Stimulated activated naive CD4-positive, alpha-beta T cell treated with Interleukin-2 at 50 U/mL for 16 hours (primary cell): ENCODE measurements at regions not wholly inside any gene's neighbourhood (a gene's known extent, or its start where the extent isn't known, plus 50 kb on each side); places are given as distances from the start of the nearest gene placed in this dataset.

ENCODE experiments used
- DNase-seq: peaks from one replicate; lab custom pipeline; 2025; lab: John Stamatoyannopoulos, UW

DNA sequence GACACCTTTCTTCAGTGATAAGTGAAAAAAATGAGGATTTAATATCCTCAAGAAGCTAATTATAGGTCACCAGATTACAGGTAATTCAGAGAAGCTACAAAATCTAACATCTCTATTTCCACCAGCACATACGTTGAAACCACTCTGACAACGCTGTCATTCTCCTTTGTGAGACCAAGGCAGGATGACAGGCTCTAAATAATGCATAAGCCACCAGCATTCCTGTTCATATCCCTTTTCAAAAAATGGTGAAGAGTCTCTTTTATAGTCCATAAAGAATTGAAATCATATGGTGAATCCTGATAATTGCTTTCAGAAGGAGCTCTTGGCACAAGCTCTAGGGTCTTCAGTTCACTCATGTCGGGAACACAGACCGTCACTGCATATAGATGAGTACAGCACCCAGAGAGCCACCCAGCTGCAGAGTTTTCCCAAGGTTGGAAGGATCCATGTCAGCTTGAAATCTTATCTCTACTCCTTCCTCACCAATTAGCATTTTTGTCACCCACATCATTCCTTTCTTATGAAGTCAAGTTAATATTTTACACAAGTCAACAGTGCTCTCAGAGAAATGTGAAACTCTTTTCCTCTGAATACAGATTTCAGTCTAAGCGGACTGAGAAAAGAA is 431.4 kb downstream of the TBC1D4 start:
- no peak for DNase-seq

GRCh38 chr13:75049735-75050335 is 432.1 kb downstream of the TBC1D4 start:
- DNase-seq: no peak

GRCh38 chr13:75042807-75043206 is 439.2 kb downstream of the TBC1D4 start:
- DNase-seq: no peak

GRCh38 chr13:75038393-75039113 is 443.4 kb downstream of the TBC1D4 start:
- no peak for DNase-seq

DNA sequence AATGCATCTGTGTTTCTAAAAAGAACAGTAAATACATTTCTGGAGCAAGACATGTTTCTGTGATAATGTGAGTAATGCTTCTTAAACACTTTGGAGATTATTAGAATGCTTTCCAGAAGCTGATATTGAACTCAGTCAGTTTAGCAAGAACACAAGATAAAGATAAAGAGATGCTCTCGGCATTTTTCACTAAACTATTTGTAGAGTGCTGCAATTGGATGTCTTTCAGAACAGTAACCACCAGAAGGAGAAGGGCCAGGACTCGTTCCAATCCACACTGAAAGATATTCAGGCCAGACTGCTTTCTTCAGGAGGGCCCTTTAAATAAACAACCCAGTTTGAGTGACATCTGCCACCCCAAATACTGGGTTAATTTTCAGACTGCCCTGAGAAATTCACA is 456.0 kb downstream of the TBC1D4 start:
- DNase-seq: no peak

- DNase-seq: no peak
Measured at GRCh38 chr13:75024602-75025001, 457.4 kb downstream of the TBC1D4 start.

DNA sequence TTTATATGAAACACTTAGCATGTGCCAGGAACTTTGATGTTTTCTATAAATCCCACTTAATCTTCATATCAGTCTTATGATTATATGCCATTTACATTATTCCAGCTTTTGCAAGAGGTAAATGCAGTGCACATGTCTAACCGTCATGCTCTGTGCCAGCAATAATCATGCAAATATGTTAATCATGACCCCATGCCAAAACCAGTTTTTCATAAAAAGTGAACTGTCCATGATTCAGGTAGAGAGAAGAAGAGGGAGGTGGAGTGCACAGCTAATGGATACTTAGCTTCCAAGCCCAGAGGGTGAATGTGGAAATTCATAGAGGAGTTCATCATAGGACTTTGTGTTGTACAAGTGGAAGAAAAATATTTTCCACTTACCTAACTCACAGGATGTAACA is 458.4 kb downstream of the TBC1D4 start:
- DNase-seq: no peak

- DNase-seq: no peak
Measured at GRCh38 chr13:75021151-75021550, 460.8 kb downstream of the TBC1D4 start.

GRCh38 chr13:75016225-75016624 is 465.7 kb downstream of the TBC1D4 start:
- DNase-seq: no peak

GRCh38 chr13:75013818-75014217 is 468.2 kb downstream of the TBC1D4 start:
- no peak for DNase-seq

DNA sequence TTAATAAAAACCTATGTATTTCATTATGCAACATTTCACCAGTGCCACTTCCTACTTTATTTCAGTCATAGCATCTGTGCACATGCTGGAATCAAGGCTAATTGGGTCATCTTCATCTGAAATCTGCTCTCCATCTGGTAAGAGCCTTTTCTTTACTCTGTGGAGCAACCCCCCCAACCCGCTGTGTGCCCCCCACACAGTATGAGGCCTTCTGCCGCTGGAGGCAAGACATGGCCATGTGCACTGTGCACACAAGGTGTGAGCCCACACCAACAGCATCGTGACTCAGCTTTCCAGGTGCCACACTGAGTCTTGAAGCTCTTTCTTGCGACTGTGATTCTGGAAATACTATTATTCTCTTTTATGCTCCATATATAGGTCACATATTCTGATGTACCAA is 471.0 kb downstream of the TBC1D4 start:
- DNase-seq: no peak

- DNase-seq: no peak
Measured at GRCh38 chr13:75008926-75009325, 473.0 kb downstream of the TBC1D4 start.

DNA sequence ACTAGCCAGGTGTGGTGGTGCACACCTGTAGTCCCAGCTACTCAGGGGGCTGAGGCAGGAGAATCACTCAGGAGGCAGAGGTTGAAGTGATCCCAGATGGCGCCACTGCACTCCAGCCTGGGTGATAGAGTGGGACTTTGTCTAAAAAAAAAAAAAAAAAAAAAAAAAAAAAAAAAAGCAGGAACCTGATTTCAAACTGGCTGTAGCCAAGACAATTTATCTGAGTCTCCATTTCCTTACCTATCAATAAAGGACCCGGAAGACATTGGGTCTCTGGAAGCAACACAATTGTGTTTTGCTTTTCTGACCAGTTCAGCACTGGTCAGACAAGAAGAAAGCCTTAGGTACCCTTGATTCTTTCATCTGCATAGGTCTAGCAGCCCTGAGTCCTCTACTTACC is 491.0 kb downstream of the TBC1D4 start:
- no peak for DNase-seq

DNA sequence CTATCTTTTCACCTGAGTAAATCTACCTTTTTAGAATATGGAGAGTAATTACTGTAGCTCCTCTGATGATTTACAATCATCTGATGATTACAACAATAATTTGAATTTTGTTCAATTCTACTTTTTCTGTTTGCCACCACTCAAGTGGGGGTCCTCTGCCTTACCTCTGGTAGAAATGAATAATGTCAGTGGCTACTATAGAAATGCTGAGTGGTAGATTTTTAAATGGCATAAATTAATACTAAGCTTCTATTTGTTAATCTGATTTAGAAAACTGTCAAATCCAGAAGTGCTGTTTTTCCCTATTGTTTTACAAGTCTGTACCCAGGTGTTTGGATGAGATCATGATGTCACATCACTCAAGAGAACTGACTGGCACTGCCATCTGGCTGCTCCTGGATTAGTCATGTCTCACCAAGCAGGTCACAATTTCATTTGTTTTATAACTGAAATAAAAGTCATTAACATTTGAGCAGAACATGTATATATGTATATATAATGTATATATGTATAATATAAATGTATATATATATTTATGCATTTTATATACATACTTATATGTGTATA is 494.8 kb downstream of the TBC1D4 start:
- no peak for DNase-seq

GRCh38 chr13:74986609-74987008 is 495.4 kb downstream of the TBC1D4 start:
- DNase-seq: no peak

GRCh38 chr13:74979703-74980102 is 502.3 kb downstream of the TBC1D4 start:
- DNase-seq: no peak

- DNase-seq: no peak
Measured at GRCh38 chr13:74978591-74978990, 503.4 kb downstream of the TBC1D4 start.

GRCh38 chr13:74977498-74977897 is 504.5 kb downstream of the TBC1D4 start:
- no peak for DNase-seq

GRCh38 chr13:74975111-74975510 is 506.9 kb downstream of the TBC1D4 start:
- no peak for DNase-seq

DNA sequence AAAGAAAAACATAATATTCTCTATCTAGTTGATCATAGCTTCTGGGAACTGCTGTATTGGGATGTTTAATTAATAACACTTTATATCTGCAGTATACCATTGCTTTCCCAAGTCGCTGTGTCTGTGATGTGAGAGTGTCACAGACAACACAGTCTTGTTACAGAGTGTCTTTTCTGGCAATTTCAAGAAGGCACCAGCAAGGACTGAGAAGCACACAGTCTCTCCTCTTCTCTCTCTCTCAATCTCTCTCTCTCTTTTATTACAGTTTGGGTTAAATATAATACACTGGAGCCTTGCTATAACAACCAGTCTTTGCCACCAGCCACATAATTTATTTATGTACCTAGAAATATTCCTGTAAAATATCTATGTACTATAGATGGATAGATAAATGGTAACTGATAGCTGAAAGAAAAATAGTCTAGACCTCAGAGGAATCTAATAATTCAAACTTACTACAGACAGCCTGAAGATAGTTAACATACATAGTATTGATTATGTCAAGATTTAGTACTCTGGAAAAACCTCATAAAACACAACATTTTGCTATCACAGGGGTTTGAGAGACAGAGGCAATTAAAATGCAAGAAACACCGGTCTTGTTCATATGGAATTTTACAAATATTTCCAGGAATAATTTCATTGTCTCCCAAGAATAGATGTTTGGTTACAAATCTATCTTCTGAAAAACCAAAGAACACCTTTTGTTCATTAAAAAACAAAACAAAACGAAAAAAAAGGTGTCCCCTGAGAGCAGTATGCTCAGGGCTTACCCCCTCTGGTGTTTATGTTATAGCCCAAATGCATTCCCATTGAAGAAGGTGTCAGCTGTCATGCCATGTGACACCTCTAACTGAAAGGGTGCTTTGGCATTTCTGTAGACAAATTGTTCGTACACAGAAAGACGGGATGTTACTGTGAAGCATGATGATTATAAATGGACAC is 507.8 kb downstream of the TBC1D4 start:
- DNase-seq: no peak

DNA sequence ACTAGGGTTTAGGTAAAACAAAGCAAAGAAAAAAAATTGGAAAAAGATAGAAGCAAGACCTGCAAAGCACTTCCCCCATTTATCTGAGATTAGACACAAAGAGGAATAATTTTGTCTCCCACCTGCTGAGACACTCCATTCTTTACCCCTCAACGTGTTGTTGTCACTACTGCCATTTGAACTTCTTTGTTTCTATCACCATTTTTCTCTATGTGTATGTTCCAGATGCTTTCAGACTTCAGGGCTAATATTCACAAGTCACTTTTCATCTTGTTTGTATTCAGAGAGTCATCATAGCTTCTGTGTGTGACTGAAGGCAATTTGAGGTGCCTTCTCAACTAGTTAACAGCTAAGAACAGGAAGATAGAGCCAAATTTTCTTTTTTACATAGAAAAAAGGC is 512.5 kb downstream of the TBC1D4 start:
- DNase-seq: no peak

- no peak for DNase-seq
Measured at GRCh38 chr13:74966814-74967424, 515.0 kb downstream of the TBC1D4 start.
